ENCODE measurements at regions not wholly inside any gene's neighbourhood (a gene's known extent, or its start where the extent isn't known, plus 50 kb on each side); places are given as distances from the start of the nearest gene placed in this dataset.

DNA sequence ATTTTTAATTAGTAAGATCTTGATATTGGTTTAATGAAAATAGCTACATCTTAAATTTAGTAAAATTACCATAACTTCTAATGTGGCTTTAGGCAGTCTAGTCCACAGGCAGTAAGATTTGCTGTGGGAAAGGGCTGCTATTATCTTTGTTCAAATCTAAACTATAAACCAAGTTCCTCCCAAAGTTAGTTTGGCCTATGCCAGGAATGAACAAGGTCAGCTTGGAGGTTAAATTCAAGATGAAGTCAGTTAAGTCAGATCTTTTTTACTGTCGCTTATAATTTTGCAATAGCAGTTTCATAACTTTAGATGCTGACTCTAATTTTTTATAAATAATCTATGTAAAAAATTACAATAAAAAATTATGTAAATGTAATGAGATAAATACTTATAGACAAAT is 1016.9 kb upstream of the ALCAM start:
- ChIA-PET POLR2A (no interaction called here), SMC1A (ENCODE audit: uncharacterized antibody, unreplicated experiment) (interaction anchor here (0.6 kb wide), 1 partner anchor 189 kb away, joined by 3 read pairs; no protein-coding TSS in a partner anchor), RAD21 (ENCODE audit: unreplicated experiment) (no interaction called here), CTCF (no interaction called here)
- Histone ChIP-seq H3K4me2 (ENCODE audit: control insufficient read depth, insufficient read depth) (no peak overlapping the region), H3K9me3 (replicated peaks; ENCODE audit: control insufficient read depth, insufficient read depth, low read length) (no peaks in the 10 kb centered on the region), H3K36me3 (ENCODE audit: control insufficient read depth in 2 of 2, insufficient read depth in 2 of 2, low read length in 1 of 2) (no peaks in the 10 kb centered on the region), H3K79me2 (ENCODE audit: control insufficient read depth, insufficient read depth, low read length) (no peaks in the 10 kb centered on the region), H2AFZ (ENCODE audit: control insufficient read depth, low read depth, low read length) (no peak overlapping the region), H3K27ac (ENCODE audit: control insufficient read depth, insufficient read depth) (no peak overlapping the region), H4K20me1 (ENCODE audit: control insufficient read depth, insufficient read depth) (no peaks in the 10 kb centered on the region), H3K4me3 (no peak overlapping the region), H3K9ac (ENCODE audit: control insufficient read depth, insufficient read depth, low read length) (no peak overlapping the region), H3K27me3 (replicated peaks in 1 of 2; ENCODE audit: control insufficient read depth in 2 of 2, insufficient read depth in 2 of 2, low read length in 1 of 2) (no peaks in the 10 kb centered on the region), H3K4me1 (ENCODE audit: control insufficient read depth, insufficient read depth, low read length) (no peaks in the 10 kb centered on the region)
- FAIRE-seq, result no peak
- no peak for DNase-seq (ENCODE audit: low read depth, low spot score)
- no peak for ATAC-seq
- no TSS peak for BruUV-seq (replicated peaks)
- in situ Hi-C loops (cut with MboI) (no loop called here), intact Hi-C loops (cut with micrococcal nuclease; ENCODE audit: unreplicated experiment) (no loop called here)
- WGBS (ENCODE audit: insufficient coverage, insufficient replicate concordance, low lambda C conversion rate, missing lambda C conversion rate), result 82% methylated on average over 1 of the region's 1 CpG
- TF ChIP-seq TARDBP (IDR thresholded peaks at IDR 0.05; ENCODE audit: borderline replicate concordance), result no peak
- TF ChIP-seq HDGF (IDR thresholded peaks at IDR 0.05), result no peak
- no peak for TF ChIP-seq RAD21 (IDR thresholded peaks at IDR 0.05; ENCODE audit: insufficient read depth, low read depth, low read length)
- TF ChIP-seq SP1 (IDR thresholded peaks at IDR 0.05; ENCODE audit: low read depth, low read length), result no peak
- TF ChIP-seq CHD4 (IDR thresholded peaks at IDR 0.05), result no peak
- no peak for TF ChIP-seq KAT2A (conservative IDR thresholded peaks at IDR 0.05; ENCODE audit: control insufficient read depth, low read depth, low read length)
- TF ChIP-seq, protein P1, sequence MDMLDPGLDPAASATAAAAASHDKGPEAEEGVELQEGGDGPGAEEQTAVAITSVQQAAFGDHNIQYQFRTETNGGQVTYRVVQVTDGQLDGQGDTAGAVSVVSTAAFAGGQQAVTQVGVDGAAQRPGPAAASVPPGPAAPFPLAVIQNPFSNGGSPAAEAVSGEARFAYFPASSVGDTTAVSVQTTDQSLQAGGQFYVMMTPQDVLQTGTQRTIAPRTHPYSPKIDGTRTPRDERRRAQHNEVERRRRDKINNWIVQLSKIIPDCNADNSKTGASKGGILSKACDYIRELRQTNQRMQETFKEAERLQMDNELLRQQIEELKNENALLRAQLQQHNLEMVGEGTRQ (IDR thresholded peaks at IDR 0.05; ENCODE audit: borderline replicate concordance, low read depth, low read length), result no peak
- TF ChIP-seq, protein P2, sequence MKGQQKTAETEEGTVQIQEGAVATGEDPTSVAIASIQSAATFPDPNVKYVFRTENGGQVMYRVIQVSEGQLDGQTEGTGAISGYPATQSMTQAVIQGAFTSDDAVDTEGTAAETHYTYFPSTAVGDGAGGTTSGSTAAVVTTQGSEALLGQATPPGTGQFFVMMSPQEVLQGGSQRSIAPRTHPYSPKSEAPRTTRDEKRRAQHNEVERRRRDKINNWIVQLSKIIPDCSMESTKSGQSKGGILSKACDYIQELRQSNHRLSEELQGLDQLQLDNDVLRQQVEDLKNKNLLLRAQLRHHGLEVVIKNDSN (IDR thresholded peaks at IDR 0.05; ENCODE audit: borderline replicate concordance, extremely low read length, insufficient read depth, low read depth, low read length), result no peak
- no peak for TF ChIP-seq PML (IDR thresholded peaks at IDR 0.05; ENCODE audit: low read length)
- no peak for TF ChIP-seq EP300 (IDR thresholded peaks at IDR 0.05; ENCODE audit: borderline replicate concordance in 1 of 2, control insufficient read depth in 1 of 2, low read depth in 2 of 2, low read length in 2 of 2)
- no peak for TF ChIP-seq MTA3 (IDR thresholded peaks at IDR 0.05; ENCODE audit: borderline replicate concordance, low read length)
- no peak for TF ChIP-seq ETV6 (conservative IDR thresholded peaks at IDR 0.05 in 1 of 2, IDR thresholded peaks at IDR 0.05 in 1 of 2; ENCODE audit: borderline replicate concordance in 1 of 2, low read depth in 1 of 2)
- TF ChIP-seq, protein P3, sequence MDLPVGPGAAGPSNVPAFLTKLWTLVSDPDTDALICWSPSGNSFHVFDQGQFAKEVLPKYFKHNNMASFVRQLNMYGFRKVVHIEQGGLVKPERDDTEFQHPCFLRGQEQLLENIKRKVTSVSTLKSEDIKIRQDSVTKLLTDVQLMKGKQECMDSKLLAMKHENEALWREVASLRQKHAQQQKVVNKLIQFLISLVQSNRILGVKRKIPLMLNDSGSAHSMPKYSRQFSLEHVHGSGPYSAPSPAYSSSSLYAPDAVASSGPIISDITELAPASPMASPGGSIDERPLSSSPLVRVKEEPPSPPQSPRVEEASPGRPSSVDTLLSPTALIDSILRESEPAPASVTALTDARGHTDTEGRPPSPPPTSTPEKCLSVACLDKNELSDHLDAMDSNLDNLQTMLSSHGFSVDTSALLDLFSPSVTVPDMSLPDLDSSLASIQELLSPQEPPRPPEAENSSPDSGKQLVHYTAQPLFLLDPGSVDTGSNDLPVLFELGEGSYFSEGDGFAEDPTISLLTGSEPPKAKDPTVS (IDR thresholded peaks at IDR 0.05; ENCODE audit: low read depth, low read length), result no peak
